Activated T-helper 17 cell treated with anti-CD3 and anti-CD28 coated beads, Interleukin-2, amount 50 U/mL, for 72 hours (primary cell): ENCODE measurements at regions not wholly inside any gene's neighbourhood (a gene's known extent, or its start where the extent isn't known, plus 50 kb on each side); places are given as distances from the start of the nearest gene placed in this dataset.

ENCODE experiments used
- ATAC-seq: fragments of 150-1000 bp; cut with Tn5 transposase; replicated peaks from 2 replicates; pipeline ENCODE4 v1.10.0; 2021; ENCODE audit warnings: mild to moderate bottlenecking, moderate library complexity
- H3K27ac Mint-ChIP-seq: one replicate; pipeline ENCODE4 v1.8.0; 2022; ENCODE audit warnings: mixed read lengths
- H3K27me3 Mint-ChIP-seq: one replicate; pipeline ENCODE4 v1.8.0; 2022; ENCODE audit warnings: mixed read lengths
- H3K36me3 Mint-ChIP-seq: one replicate; pipeline ENCODE4 v1.8.0; 2022; ENCODE audit warnings: low read depth, mild to moderate bottlenecking, mixed read lengths
- H3K4me1 Mint-ChIP-seq: one replicate; pipeline ENCODE4 v1.8.0; 2022; ENCODE audit warnings: mixed read lengths
- H3K4me3 Mint-ChIP-seq: one replicate; pipeline ENCODE4 v1.8.0; 2022; ENCODE audit warnings: mild to moderate bottlenecking, mixed read lengths
- H3K9me3 Mint-ChIP-seq: one replicate; pipeline ENCODE4 v1.8.0; 2022; ENCODE audit warnings: mixed read lengths

- Mint-ChIP-seq H3K9me3 (no peaks in the 10 kb centered on the region), H3K36me3 (no peaks in the 10 kb centered on the region), H3K4me3 (no peak overlapping the region), H3K27ac (no peak overlapping the region), H3K27me3 (no peaks in the 10 kb centered on the region), H3K4me1 (no peaks in the 10 kb centered on the region)
- ATAC-seq = no peak
These were observed 596.5 kb downstream of the SPOCK3 start for GRCh38 chr4:166637816-166638215.

GRCh38 chr4:166655231-166655630 is 579.1 kb downstream of the SPOCK3 start:
- Mint-ChIP-seq H3K27ac (no peak overlapping the region), H3K9me3 (peaks cover 4% of the 10 kb centered on the region), H3K27me3 (no peaks in the 10 kb centered on the region), H3K36me3 (no peaks in the 10 kb centered on the region), H3K4me3 (no peak overlapping the region), H3K4me1 (no peaks in the 10 kb centered on the region)
- no peak for ATAC-seq

DNA sequence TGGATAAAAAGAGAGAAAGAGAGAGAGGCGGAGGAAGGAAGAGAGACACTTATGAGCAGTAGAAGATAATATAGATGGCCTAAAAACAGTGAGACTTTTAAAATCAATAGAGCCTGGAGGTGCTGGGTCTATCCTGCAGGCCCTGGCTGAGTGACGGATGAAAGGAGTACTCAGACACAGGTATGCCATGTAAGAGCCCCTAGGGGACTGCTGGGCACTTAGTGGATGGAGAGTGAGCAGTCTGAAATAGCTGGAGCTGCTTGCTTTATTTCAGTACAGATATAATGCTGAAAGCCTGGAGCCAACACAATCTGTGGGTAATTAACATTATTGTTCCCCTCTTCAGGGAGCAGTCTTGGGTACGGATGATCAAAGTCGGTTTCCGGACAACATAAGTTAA is 578.6 kb downstream of the SPOCK3 start:
- no peak for ATAC-seq
- Mint-ChIP-seq H3K9me3 (peaks cover 4% of the 10 kb centered on the region), H3K27ac (no peak overlapping the region), H3K4me3 (no peak overlapping the region), H3K27me3 (no peaks in the 10 kb centered on the region), H3K4me1 (no peaks in the 10 kb centered on the region), H3K36me3 (no peaks in the 10 kb centered on the region)

DNA sequence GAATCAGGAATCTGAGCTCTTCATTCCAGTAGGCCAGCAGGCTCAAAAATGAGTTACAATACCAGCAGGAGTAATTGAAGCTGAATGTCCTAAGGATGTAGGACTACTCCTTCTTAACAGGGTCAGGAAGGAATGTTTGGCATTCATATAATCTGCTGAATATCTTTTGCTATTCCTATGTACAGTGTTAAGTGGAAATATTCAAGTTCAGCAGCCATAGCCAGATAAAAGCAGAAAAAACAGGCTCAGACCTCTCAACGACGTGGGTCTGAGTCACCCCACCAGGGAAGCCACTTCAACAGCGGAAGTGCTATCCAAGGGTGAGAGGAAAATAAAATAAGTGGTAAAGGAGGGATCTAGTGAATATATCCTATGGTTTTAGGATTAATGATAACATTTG is 577.0 kb downstream of the SPOCK3 start:
- H3K27me3 Mint-ChIP-seq = no peaks in the 10 kb centered on the region
- H3K27ac Mint-ChIP-seq = no peak overlapping the region
- no peak for ATAC-seq
- no peak overlapping the region for H3K4me3 Mint-ChIP-seq
- no peaks in the 10 kb centered on the region for H3K36me3 Mint-ChIP-seq
- no peaks in the 10 kb centered on the region for H3K4me1 Mint-ChIP-seq
- H3K9me3 Mint-ChIP-seq = peaks cover 4% of the 10 kb centered on the region

DNA sequence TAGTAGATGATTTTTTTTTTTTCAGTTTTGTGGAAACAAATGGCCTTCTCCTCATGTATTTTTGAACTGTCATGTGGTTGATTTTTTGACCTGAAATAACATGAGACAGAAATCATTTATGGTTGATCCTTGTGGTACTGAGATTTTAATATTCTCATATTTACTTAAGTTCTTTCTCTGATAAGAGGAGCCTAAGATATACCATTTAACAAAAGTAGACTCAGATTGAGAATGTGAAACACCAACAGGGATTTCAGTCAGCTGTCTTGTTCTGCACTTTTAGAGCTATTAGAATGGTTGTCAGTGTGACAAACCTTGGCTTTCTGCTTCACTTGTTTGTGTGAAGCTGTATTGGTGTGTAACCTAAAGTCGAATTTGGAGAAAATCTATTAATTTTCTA is 575.7 kb downstream of the SPOCK3 start:
- ATAC-seq = no peak
- no peaks in the 10 kb centered on the region for H3K4me1 Mint-ChIP-seq
- peaks cover 7% of the 10 kb centered on the region for H3K9me3 Mint-ChIP-seq
- H3K4me3 Mint-ChIP-seq = no peak overlapping the region
- H3K36me3 Mint-ChIP-seq = no peaks in the 10 kb centered on the region
- H3K27me3 Mint-ChIP-seq = no peaks in the 10 kb centered on the region
- H3K27ac Mint-ChIP-seq = no peak overlapping the region

DNA sequence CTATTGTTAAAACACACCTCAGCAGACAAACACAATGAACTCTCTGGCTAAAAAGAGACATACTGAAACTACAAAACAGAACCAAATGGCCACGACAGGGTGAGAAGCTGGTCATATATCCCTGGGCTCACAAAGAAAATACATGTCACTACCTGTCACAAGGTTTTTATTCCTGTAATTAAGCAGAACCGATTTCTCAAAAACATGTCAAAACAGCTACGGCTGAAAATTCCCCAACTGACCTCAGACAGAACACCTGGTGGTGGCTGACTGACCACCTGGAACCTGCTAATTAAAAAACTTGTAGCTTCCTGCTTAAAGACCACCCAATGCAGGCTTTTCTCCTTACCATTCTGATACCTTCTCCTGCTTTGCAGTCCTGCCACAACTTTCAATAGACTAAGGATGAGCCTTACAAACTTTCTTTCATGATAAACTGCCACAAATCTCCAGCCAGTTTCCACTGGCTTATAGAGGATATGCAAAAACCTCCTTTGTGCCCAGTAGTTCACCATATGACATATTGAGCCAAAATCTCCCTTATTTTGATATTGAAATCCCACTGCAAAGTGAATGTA is 571.9 kb downstream of the SPOCK3 start:
- Mint-ChIP-seq H3K36me3 (no peaks in the 10 kb centered on the region), H3K27ac (no peak overlapping the region), H3K4me1 (no peaks in the 10 kb centered on the region), H3K27me3 (no peaks in the 10 kb centered on the region), H3K9me3 (peaks cover 7% of the 10 kb centered on the region), H3K4me3 (no peak overlapping the region)
- ATAC-seq = no peak

DNA sequence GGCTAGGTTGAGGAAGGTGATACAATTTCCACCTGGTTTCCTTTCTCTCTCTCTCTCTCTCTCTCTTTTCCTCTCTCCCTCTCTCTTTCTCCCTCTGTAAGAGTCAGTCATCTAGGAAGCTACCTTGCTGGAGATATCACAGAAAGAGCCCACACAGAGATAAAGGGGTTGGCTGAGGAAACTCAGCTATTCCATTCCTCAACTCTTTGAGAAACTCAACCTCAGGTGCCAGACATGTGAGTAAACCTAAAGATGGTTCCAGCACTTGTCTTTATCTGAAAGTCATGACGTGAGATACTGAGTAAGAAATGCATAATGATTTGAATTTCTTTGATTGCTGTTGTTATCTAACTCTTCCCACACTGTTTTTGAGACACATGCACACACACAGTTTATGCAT is 564.0 kb downstream of the SPOCK3 start:
- H3K36me3 Mint-ChIP-seq = no peaks in the 10 kb centered on the region
- H3K27ac Mint-ChIP-seq = no peak overlapping the region
- no peak for ATAC-seq
- no peak overlapping the region for H3K4me3 Mint-ChIP-seq
- no peaks in the 10 kb centered on the region for H3K4me1 Mint-ChIP-seq
- peaks cover 4% of the 10 kb centered on the region for H3K9me3 Mint-ChIP-seq
- H3K27me3 Mint-ChIP-seq = no peaks in the 10 kb centered on the region

GRCh38 chr4:166673911-166674310 is 560.4 kb downstream of the SPOCK3 start:
- Mint-ChIP-seq H3K27me3 (no peaks in the 10 kb centered on the region), H3K36me3 (no peaks in the 10 kb centered on the region), H3K4me1 (no peaks in the 10 kb centered on the region), H3K9me3 (peaks cover 9% of the 10 kb centered on the region), H3K4me3 (no peak overlapping the region), H3K27ac (no peak overlapping the region)
- no peak for ATAC-seq

GRCh38 chr4:166675411-166675810 is 558.9 kb downstream of the SPOCK3 start:
- H3K9me3 Mint-ChIP-seq = peaks cover 9% of the 10 kb centered on the region
- H3K4me3 Mint-ChIP-seq = no peak overlapping the region
- no peak for ATAC-seq
- no peaks in the 10 kb centered on the region for H3K27me3 Mint-ChIP-seq
- H3K36me3 Mint-ChIP-seq = no peaks in the 10 kb centered on the region
- H3K27ac Mint-ChIP-seq = no peak overlapping the region
- no peaks in the 10 kb centered on the region for H3K4me1 Mint-ChIP-seq

DNA sequence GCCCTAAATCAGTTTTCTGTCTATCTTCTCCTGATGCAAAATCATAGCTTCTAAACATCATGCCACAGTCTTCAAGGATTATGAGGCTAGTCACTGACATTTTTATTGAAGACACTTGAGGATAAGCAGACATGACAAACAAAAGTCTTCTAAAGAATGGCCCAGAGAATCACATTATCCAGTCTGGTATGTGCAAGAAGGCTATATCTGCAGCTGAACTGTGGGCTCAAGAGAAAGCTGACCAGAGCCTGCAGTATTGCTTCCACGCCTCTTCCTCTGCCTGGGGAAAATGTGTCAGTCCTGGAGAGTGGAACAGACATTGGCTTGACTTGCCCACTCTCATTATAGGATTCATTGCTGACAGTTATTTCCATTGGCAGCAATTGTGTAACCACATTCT is 553.5 kb downstream of the SPOCK3 start:
- Mint-ChIP-seq H3K27me3 (no peaks in the 10 kb centered on the region), H3K4me1 (no peaks in the 10 kb centered on the region), H3K4me3 (no peak overlapping the region), H3K36me3 (no peaks in the 10 kb centered on the region), H3K27ac (no peak overlapping the region), H3K9me3 (peaks cover 13% of the 10 kb centered on the region)
- no peak for ATAC-seq

DNA sequence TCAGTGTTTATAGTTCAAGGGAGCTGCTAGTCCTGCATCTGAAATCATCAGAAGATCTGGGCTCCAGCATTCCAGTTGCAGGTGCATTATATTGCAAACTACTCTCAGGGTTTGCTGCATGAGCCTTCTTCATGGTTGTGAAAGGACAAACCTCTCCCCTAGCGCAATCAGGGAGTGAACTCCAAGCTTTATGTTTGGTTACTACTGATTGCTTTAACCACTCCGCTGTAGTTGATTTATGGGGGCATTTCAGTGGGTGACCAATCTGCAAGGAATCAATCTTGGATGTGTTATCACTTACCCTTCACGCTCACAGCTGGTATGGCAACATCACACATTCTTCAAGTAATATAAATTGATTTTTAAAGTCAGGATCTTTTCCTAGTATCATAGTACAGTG is 552.1 kb downstream of the SPOCK3 start:
- Mint-ChIP-seq H3K4me1 (no peaks in the 10 kb centered on the region), H3K27ac (no peak overlapping the region), H3K4me3 (no peak overlapping the region), H3K27me3 (no peaks in the 10 kb centered on the region), H3K9me3 (peaks cover 12% of the 10 kb centered on the region), H3K36me3 (no peaks in the 10 kb centered on the region)
- ATAC-seq = no peak
